Epithelial cell of esophagus (primary cell): ENCODE measurements at regions not wholly inside any gene's neighbourhood (a gene's known extent, or its start where the extent isn't known, plus 50 kb on each side); places are given as distances from the start of the nearest gene placed in this dataset.

Source experiments
- DNase-seq: peaks from one replicate; pipeline ENCODE4 v3.0.0; 2010; ENCODE audit warnings: low read depth
- H3K4me3 ChIP-seq: 2 replicates; pipeline ENCODE4 v1.5.1; 2011; ENCODE audit warnings: mild to moderate bottlenecking, low read length, control low read depth
- TF ChIP-seq, protein P1 (sequence below): IDR thresholded peaks from 2 replicates; pipeline ENCODE4 v1.5.1; 2011; ENCODE audit warnings: low read depth, mild to moderate bottlenecking, low read length, control low read depth, inconsistent platforms; ENCODE audit not compliant: insufficient read depth; ENCODE audit errors: missing control alignments

DNA sequence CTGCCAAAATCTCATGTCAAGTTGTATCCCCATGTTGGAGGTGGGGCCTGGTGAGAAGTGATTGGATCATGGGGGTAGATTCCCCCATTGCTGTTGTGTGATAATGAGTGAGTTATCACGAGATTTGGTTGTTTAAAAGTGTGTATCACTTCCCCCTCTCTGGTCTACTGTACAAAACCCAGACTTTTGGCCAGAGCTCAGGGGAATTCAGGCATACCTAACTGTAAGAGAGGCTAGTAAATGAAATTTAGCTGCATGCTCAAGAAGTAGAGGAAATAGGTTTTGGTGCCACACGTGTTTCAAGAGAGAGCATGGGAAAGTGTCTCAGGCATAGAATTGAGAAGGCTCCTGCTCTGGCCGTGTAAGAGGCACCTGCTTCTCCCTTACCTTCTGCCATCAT lies 190.5 kb upstream of the GALNTL6 start:
- no peak overlapping the region for H3K4me3 ChIP-seq
- TF ChIP-seq, protein P1, sequence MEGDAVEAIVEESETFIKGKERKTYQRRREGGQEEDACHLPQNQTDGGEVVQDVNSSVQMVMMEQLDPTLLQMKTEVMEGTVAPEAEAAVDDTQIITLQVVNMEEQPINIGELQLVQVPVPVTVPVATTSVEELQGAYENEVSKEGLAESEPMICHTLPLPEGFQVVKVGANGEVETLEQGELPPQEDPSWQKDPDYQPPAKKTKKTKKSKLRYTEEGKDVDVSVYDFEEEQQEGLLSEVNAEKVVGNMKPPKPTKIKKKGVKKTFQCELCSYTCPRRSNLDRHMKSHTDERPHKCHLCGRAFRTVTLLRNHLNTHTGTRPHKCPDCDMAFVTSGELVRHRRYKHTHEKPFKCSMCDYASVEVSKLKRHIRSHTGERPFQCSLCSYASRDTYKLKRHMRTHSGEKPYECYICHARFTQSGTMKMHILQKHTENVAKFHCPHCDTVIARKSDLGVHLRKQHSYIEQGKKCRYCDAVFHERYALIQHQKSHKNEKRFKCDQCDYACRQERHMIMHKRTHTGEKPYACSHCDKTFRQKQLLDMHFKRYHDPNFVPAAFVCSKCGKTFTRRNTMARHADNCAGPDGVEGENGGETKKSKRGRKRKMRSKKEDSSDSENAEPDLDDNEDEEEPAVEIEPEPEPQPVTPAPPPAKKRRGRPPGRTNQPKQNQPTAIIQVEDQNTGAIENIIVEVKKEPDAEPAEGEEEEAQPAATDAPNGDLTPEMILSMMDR, result no peak
- DNase-seq, result no peak

DNA sequence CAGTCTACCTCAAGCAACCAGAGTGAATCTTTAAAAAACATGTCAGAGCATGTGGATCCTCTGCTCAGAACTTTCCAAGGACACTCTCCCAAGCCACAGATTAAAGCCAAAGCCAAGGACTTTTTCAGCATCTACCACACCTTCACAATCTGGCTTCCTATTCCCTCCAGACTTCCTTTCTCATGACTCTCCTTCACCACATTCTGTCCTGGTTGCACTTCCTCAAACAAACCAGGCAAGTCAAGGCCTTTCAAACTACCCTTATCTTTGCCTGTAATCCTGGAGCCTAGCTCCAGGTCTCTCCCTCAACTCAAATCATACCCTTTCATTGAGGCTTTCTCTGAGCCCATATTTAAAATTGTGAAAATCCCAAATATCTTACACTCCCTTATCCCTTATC lies 191.6 kb upstream of the GALNTL6 start:
- TF ChIP-seq, protein P1, result no peak
- DNase-seq, result no peak
- no peak overlapping the region for H3K4me3 ChIP-seq

DNA sequence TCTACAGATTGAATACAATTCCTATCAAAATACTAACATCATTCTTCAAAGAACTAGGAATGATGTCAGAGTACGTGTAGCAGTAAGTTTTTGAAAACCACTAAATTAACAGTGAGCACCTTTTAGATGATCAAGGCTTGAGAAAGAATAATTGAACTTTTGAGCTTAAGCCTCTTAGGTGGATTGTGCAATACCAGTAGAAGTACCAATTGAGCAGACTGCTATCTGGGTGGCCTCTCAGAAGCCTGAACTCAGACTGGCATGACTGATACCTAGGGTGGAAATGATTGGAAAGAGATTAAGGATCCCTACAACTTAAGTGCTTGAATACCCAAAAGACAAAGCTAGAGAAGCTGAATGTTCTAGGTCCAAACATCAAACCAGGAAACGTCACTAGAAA lies 200.3 kb upstream of the GALNTL6 start:
- no peak overlapping the region for H3K4me3 ChIP-seq
- DNase-seq, result no peak
- TF ChIP-seq, protein P1, result no peak

DNA sequence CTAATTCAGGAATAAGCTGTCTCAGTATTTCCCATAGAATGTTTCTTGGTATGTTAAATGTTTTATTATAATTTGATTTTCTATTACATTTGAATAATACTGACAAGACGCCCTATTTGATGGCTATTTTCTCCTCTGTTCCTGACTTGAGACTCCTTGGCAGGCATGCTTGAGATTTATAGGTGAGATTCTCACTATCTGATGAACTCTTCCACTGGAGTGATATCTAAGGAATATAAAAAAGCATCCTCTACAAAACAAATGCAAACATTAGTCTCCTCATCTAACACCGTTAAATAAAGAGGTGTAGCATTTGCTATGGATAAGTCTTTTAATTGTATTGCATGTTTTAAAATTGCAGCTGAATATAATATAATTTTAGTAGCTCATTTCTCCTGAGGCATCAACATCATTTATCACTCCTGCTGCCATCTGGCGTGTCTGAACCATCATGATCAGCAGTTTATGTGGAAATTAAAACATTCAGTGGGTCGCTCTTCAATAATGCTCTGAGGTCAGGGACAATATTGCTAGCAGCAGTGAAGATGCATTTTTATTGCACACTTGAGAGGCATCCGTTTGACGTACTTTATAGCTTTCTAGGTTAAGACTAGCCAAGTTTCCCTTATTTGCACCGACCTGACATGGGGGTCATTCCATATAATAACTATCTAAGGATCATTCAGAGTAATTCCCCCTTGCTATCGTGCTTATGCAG lies 210.4 kb upstream of the GALNTL6 start:
- TF ChIP-seq, protein P1, result no peak
- no peak overlapping the region for H3K4me3 ChIP-seq
- no peak for DNase-seq

DNA sequence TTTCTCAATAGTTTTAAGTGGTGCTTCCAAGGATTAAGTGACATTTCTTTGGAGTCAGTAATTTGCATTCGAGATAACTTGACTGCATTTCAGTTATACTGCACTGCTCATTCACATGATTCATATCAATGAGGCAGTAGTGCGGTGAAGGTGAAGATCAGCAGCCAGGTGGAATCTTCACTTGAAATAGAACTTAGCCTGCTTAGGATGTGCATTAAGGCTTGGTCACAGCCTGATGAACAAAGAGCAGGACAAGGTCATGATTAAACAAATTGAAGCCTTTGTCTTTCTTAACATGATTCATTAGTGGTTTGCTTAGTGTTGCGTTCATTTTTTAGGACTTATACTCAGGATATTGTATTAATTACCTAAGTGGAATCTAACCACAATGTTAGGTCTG lies 212.1 kb upstream of the GALNTL6 start:
- TF ChIP-seq, protein P1, result no peak
- no peak for DNase-seq
- H3K4me3 ChIP-seq, result no peak overlapping the region

DNA sequence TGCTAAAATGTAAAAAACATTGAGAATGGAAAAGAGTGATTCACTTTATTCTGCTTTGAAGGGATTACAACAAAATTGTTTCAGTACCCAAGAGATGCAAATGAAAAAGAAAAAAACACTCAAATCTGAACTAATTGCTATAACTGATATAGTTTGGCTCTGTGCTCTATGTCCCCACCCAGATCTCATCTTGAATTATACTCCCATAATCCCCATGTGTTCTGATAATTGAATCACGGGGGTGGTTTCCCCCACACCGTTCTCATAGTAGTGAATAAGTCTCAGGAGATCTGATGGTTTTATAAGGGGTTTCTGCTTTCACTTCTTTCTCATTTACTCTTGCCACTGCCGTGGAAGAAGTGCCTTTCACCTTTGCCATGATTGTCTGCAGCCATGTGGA lies 213.6 kb upstream of the GALNTL6 start:
- TF ChIP-seq, protein P1, result no peak
- DNase-seq, result no peak

DNA sequence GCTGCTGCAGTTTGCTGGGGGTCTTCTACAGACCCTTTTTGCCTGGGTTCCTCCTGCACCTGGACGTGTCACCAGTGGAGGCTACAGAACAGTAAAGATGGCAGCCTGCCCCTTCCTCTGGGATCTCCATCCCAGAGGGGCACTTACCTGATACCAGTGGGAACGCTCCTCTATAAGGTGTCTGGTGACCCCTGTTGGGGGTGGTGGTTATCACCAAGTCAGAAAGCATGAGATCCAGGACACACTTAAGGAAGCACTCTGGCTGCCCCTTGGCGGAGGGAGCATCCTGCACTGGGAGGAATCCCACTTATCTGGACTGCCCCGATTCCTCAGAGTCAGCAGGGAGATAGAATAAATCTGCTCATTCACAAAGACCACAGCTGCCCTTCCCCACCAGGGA lies 218.9 kb upstream of the GALNTL6 start:
- H3K4me3 ChIP-seq, result no peak overlapping the region
- TF ChIP-seq, protein P1, result no peak
- no peak for DNase-seq

More for the DNA sequence above, 213.6 kb upstream of the GALNTL6 start:
- H3K4me3 ChIP-seq, result no peak overlapping the region
